GM19438 (cell line): ENCODE measurements at regions not wholly inside any gene's neighbourhood (a gene's known extent, or its start where the extent isn't known, plus 50 kb on each side); places are given as distances from the start of the nearest gene placed in this dataset.

Experiments used
- ATAC-seq: cut with Tn5 transposase; IDR thresholded peaks from one replicate; pipeline ENCODE4 v1.9.1; 2021; ENCODE audit warnings: low read depth; ENCODE audit not compliant: unreplicated experiment

DNA sequence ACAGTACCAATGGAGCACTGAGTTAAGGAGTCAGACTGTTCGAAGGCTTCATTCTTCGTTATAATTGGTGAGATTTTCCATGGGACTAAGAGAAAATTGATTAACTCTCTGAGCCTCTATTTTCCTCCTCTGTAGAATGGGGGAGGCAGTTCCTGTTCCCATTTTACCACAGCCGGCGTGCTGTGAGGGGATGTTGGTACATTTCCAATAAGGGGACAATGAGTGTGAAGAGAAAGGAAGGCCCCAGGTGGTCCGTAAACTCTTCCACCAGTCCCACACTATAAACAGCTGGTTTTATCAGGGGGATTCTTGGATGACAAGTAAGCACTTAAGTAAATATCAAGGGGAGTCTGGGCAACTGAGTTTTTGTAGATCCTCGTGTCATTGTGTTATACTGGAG, 109.9 kb downstream of the DAD1 start:
- no peak for ATAC-seq

DNA sequence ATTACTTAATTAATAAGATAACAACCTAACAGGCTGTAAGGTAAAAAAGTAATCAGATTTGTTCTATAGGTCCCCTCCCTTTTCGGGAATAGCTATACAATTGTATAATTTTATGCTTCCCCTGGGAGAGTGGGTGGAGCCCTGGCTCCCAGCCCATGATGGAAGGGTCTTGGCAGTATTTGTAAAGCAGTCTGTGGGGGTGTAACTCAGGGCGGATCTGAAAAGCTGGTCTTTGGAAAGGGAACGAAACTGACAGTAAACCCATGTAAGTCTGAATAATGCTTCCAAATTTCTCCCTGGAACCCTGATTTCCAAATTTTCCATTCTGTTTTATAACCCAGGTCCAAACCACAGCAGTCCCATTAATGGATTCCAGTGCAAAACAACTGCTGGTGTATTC, 110.4 kb downstream of the DAD1 start:
- ATAC-seq, result no peak

DNA sequence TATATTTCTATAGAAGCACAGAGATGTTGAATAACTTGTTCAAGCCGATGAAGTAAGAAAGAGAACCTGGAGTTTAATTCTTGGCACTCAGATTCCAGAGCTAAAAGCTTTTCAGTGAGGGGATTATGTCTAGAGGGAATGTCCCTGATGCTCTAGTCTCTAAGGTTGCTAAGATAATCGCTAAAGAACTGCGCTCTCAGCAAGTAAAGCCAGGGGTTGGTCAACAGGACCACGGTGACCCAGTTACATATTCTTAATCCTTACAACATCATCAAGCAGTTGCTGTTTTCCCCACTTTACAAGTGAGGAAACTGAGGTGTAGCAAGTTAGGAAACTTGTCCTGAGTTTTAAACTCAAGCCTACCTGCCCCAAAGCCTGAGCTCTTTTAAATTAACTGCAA, 110.8 kb downstream of the DAD1 start:
- no peak for ATAC-seq

DNA sequence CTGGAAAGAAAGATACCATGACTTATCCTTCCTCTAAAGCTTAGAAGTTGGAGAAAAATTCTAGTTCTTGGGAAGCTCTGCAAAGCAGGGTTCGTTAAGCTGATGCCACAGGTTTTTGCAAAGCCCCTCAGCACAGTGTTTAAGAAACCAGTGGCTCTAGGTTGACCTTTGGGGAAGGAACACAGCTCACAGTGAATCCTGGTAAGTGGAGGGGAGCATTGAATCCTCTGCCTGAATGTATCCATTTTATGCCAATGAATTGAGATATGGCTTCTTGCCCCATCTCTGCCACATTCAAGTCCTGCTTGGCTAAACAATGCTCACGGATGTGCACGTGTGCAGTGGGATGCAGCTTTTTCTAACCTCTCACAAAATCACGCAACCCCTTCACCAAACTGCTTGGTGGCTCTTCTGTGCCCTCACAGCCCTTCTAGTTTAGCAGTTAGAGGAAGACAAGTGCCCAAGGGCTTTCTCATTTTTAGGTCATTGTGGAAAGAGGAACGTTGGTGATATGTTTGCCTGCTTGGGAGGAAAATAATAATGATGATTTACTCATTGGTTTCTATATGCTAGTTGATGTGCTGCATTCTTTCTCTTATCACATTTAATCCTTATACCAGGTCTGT, 111.3 kb downstream of the DAD1 start:
- ATAC-seq, result no peak

DNA sequence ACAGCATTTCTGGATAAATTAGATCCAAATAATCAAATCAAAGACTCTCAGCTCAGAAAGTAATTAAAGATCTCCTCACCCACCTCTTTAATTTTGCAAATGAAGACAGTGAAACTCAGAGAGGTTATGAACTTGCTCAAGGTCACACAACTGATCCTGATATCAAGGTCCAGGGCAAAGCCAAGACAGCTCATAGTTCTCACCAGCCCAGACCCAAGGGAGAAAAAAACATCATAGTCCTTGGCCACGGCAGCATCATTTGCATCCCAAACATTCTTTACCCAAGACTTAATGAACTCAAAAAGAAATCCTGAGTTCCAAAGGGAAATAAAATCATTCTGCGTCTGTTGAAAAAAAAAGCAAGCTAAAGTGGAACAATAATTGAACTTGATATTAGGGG, 112.1 kb downstream of the DAD1 start:
- ATAC-seq, result no peak

DNA sequence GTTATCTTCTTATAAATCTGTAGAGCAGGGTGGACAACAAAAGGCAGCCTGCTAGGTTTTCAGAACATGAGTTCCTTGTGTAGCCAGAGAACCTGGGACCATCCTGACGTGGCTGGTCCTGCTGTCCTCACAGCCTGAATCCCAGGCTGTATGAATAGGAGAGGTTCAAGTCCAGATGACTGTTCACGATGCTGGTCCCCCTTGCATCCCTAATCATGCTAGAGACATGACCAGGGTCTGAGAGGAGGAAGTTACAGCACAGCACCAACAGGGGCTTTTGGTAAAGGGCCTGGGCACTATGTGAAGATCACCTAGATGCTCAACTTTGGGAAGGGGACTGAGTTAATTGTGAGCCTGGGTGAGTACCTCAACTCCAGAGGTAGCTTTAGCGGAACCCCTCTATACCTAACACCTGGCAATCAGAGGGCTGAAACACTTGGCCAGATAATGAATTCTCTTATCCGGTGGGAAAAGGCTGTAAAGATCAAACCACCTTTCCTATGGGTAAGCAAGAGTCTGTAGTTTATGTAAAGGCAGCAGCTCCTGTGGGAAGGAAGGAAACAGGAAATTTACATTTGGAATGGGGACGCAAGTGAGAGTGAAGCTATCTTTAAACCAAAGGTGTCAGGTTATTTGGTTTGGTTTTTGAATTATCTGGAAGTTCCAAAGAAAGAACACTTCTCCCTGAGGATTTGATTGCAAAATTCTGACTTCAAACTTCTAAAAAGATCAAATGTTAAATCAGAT, 112.8 kb downstream of the DAD1 start:
- ATAC-seq, result no peak

DNA sequence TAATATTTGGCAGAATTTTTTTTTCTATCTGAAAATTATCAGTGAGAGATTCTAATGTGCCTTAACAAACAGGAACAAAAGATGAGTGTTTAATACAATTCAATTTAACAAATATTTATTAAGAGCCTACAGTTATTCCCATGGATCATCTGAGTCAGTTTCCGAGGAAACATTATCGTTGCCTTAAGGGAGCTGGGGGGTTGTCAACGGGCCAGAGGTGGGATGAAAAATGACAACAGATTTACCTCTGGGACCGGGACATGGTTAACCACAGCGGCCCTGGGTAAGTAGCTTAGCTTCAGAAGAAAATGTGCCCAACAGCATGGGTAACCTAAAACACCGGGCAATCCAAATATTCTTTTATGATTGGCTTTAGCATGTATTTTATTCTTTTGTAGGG, 113.6 kb downstream of the DAD1 start:
- no peak for ATAC-seq

DNA sequence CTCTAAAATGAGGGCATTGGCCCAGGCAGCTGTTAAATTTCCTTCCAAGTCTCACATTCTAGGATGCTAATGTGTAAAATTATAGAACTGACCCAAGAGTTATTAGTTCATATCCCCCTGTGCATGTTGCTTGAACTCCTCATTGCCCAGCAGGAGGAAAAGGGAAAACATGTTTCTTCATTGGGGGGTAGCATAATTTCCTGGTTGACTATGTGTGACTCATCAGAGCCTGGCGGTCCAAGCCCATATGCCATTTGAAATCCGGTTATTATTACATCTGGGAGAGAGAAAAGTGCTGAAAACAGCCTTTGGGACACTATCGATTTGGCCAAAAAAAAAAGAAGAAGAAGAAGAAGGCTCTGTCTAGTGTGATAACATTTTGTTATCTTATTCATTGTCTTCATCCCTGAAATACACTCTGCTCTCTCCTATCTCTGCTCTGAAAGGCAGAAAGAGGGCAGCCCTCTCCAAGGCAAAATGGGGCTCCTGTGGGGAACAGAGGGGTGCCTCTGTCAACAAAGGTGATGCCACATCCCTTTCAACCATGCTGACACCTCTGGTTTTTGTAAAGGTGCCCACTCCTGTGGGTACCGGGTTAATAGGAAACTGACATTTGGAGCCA, 114.2 kb downstream of the DAD1 start:
- ATAC-seq, result no peak

DNA sequence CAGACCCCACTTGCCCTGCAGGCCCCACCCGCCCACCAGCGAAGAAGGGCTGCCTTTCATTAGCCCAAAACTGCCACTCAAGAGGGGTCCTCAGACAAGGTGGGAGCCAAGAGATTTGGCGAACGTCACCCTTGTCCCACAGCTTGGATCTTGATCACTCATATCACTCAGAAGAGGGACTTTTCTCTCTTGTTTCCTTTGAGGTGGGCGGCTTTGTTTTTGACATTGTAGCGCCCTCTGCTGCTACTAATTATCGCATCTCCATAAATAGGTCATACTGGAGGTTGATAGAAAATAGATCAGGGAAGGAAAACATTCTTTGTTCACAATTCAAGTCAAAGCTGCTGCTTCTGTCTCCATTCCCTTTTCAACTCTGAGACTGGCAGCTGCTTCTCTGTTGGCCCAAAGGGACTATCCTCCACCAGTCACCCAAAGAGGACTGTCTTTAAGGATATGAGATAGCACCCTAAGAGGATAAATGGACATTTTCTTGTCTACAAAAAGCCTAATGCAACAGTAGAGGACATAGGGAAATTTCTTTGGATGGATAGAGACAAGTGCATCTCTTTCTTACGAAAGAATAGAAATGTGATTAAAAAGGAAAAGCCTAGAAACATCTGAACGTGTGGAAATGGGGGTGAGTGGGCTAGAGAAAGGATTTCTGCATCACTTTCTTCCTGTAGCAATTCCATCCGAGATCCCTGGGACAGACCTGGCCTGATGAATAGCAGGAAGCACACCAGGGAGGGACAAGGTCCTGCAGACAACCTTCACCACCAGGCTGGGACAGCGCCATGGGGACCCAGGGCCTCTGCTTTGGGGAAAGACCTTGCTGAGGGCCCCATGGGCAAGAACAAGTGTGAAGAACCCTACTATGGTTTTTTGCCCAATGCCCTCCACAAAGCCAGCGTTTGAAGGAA, 115.8 kb downstream of the DAD1 start:
- ATAC-seq, result no peak

DNA sequence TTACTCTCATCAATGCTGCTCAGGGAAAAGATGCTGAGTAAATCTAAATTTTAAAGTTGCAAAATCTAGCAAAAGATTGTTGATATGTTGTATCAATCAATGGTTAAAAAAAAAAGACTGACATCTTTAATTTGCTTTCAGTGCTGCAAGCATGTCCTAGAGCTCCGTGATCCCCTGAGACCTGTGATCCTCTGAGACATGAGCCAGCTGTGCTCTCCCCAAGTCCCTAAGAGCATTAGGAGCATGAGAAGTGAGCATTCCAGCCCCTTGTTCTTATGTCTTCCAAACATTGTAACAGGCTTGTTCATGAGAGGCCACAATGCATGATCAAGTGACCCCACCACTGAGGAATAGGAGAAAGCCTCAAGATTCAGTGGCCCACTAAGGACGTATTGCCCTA, 116.6 kb downstream of the DAD1 start:
- no peak for ATAC-seq

DNA sequence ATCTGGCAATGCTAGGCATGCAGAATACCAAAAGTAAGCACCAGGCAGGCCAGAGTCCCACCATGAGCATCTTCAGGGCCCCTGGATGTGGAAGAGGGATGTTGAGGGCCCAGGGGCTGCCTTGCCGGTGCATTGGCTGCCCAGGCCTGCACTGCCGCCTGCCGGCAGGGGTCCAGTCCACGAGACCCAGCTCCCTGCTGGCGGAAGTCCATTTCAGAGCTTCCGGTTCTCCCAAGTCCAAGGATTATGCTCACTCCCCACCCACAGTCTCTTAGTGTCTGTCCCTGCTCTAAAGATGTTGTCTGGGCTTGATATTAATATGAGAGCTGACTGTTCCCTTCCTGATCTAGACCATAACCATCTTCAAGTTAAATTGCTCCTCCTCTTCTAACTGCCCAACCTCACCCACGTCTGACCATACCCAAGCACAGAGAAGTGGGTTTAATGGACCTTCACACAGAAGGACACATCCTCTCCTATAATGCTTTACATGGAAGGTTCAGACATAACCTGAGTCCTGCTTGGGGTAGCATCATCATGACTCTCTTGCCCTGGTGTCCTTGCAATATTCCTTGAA, 117.4 kb downstream of the DAD1 start:
- no peak for ATAC-seq

DNA sequence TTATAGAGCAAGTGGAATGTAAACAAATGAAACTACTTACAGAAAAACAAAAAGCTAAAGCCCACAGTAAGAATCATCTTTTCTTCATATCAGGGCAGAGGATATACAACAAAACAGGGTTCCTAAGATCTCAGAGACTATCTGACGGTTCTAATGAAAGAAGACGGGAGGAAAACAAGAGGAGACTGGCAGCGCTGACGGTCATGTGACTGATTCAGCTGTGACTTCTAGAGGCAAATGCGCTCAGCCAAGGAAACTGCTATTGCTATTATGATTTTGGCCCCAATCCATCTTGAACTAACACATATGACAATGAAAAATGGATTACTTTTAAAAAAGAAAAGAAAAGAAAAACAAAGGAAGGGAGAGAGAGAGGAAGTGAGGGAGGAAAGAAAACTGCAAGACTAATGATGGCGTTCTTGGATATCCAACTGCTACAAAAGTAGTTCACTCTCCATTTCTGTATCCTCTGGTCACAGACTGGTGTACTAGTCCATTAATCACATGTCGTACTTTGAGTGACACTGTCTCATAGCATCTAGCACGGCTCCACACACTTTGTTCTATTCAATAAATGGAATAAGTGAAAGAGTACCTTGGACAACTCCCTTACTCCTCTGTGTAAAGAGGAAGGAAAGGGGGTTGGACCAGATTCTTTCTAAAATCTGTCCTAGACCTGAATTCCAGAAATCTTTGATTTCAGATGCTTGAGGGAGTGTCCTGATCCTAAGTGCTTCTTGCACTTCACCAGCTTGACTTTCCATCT, 119.3 kb downstream of the DAD1 start:
- no peak for ATAC-seq

DNA sequence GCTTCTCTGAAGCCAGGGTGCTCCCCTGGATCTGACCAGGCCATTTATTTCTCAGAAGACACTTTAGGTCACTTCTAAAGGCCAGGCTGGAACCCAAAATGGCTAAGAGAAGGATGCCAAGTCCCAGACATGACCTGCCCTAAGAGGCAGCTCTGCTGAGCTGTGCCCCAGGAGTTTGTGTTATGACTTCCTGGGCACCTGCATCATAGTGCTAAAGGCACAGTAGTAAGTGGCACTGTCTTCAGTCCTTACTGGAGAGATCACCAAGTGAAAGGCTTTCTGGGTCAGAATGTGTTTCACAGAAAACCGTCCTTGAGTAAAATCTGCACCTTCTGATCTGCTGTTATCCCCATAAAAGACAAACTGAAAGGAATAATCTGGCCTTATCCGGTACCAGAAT, 120.2 kb downstream of the DAD1 start:
- ATAC-seq, result no peak

DNA sequence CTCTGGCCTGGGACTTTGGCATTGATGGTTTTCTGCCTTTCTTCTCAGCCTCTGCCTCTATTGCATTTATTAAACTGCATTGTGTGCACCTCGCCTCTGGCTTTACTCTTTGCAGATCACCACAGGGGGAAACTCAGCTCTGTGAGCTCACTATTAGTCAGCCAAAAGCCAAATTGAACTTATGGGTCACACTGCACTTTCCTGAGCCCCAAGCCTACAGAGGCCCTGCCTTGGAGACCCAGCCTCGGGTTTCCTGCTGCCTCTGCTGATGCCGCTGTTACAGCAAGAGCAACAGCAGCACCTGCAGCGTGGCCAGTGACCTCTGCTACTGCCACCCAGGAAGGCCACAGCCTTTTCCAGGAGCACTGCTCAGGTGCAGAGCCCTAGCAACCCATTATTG, 122.5 kb downstream of the DAD1 start:
- no peak for ATAC-seq

DNA sequence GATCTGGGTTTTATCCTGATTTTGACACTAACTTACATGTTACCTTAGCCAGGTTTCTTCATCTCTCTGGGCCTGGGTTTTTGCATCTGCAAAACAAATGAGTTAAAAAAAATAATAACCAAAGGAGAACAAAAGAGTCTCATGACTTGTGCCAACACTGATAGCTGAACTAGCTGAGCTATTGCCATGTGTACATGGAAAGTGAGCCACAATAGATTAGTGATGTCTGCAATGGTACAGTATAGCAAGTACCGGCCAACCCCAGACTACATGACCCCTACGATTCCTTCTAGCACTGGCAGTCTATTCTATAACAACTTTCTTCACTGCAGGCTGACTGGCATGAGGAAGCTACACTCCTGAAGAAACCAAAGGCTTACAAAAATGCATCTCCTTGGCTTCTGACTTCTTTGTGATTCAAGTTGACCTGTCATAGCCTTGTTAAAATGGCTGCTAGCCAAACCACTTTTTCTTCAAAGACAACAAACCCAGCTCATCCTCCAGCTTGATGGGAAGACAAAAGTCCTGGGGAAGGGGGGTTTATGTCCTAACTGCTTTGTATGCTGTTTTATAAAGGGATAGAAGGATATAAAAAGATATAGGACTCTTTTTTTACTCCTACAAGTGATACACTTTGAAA, 123.7 kb downstream of the DAD1 start:
- no peak for ATAC-seq

DNA sequence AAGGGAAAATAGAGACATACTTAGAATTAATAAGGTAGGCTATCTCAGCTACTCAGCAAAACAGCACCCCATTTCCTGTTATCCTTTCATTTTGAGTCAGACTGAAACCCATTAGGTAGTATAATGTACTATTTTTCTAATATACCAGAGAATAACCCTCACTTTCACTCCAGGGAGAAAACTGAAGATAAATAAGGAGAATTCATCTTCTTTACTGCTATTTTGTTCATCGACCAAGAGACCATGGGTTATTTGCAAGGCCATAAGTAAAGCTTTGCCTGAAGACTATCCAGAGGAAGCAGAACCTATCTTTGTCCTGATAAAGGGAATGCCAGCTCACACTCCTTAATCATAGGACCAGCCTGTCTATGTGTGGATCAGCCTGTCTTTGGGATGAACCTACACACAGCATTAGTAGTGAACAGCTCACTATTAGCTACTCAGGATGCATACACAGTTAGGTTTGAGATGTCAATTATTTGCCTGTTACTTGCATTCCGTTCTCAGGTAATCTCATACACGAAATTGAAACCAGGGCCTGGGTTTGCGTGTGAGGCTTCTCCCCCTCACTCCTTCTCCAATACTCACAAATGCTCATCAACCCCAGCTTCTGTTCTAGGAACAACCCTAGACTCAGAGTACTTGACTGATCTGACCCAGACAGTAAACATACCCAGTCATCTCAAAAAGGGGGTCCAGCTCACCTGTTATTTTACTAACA, 124.4 kb downstream of the DAD1 start:
- peak; percentile 64 for ATAC-seq

DNA sequence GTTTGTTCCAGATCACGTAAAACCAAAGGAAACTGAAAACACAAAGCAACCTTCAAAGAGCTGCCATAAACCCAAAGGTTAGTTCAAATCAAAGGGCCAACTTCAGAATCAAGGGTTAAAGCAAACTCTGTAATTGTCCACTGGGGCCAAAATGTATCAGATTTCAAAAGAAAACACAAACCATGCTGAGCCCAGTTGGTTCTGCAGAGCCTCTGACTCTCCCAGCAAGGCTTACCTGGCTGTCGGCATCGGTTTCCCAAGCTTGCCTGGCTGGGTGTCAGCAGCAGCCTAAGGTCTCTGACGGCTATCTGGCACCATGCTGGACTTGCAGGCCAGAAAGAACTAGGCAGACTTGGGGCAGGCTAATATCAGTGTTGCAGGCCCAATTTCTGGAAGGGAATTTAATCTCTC, 125.3 kb downstream of the DAD1 start:
- no peak for ATAC-seq

DNA sequence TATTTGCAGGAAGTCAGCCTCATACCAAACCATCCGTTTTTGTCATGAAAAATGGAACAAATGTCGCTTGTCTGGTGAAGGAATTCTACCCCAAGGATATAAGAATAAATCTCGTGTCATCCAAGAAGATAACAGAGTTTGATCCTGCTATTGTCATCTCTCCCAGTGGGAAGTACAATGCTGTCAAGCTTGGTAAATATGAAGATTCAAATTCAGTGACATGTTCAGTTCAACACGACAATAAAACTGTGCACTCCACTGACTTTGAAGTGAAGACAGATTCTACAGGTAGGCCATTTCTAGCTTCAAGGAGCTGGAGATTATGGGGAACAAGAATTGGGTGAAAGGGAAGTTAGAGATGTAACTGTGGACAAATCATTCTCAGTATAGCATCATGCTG, 126.1 kb downstream of the DAD1 start:
- no peak for ATAC-seq
